CD8-positive, alpha-beta memory T cell (primary cell): ENCODE measurements at regions not wholly inside any gene's neighbourhood (a gene's known extent, or its start where the extent isn't known, plus 50 kb on each side); places are given as distances from the start of the nearest gene placed in this dataset.

Experiments
- CTCF ChIA-PET: fragments of 350-600 bp; sonication (Branson Sonifier 250); formaldehyde crosslinking; loops from one replicate; lab custom pipeline; 2021; ENCODE audit warnings: antibody characterized with exemption; lab: Charles Lee
- POLR2A ChIA-PET: fragments of 350-600 bp; sonication (Branson Sonifier 250); formaldehyde crosslinking; loops from one replicate; lab custom pipeline; 2021; ENCODE audit warnings: antibody characterized with exemption; lab: Charles Lee
- DNase-seq, 5 donors: peaks; one replicate each; pipeline versions ENCODE4 v3.0.0 to v3.0.0-alpha.2; 2020 to 2022; ENCODE audit warnings: mixed read lengths in 1 of 5
- H3K27ac ChIP-seq: one replicate; pipeline ENCODE4 v1.7.0; 2013; ENCODE audit warnings: low read depth, mild to moderate bottlenecking, low read length, moderate library complexity
- H3K27me3 ChIP-seq: 2 replicates; pipeline ENCODE4 v1.7.0; 2013; ENCODE audit warnings: low read length, mild to moderate bottlenecking; ENCODE audit not compliant: insufficient read depth, poor library complexity, severe bottlenecking
- H3K36me3 ChIP-seq: 2 replicates; pipeline ENCODE4 v1.7.0; 2013; ENCODE audit warnings: mild to moderate bottlenecking, low read length, moderate library complexity; ENCODE audit not compliant: insufficient read depth
- H3K4me1 ChIP-seq: 2 replicates; pipeline ENCODE4 v1.7.0; 2013; ENCODE audit warnings: mild to moderate bottlenecking, low read length, moderate library complexity; ENCODE audit not compliant: insufficient read depth
- H3K4me3 ChIP-seq: 2 replicates; pipeline ENCODE4 v1.7.0; 2013; ENCODE audit warnings: mild to moderate bottlenecking, low read length
- H3K9me3 ChIP-seq: 2 replicates; pipeline ENCODE4 v1.7.0; 2013; ENCODE audit warnings: mild to moderate bottlenecking, low read length
- H3K27ac Mint-ChIP-seq, 8 donors: one replicate each; pipeline ENCODE4 v1.8.0; 2020 to 2021; ENCODE audit warnings: mixed read lengths in 8 of 8, mild to moderate bottlenecking in 6 of 8, inconsistent platforms in 3 of 8, moderate library complexity in 3 of 8
- H3K27me3 Mint-ChIP-seq, 2 donors: one replicate each; pipeline ENCODE4 v1.8.0; 2020 to 2021; ENCODE audit warnings: mixed read lengths in 2 of 2, mild to moderate bottlenecking in 1 of 2, moderate library complexity in 1 of 2
- H3K36me3 Mint-ChIP-seq, 3 donors: one replicate each; pipeline ENCODE4 v1.8.0; 2020 to 2021; ENCODE audit warnings: mixed read lengths in 3 of 3, inconsistent platforms in 1 of 3, mild to moderate bottlenecking in 1 of 3
- H3K4me1 Mint-ChIP-seq, 3 donors: one replicate each; pipeline ENCODE4 v1.8.0; 2020 to 2021; ENCODE audit warnings: mixed read lengths in 3 of 3, inconsistent platforms in 1 of 3, mild to moderate bottlenecking in 1 of 3
- H3K4me3 Mint-ChIP-seq, 7 donors: one replicate each; pipeline ENCODE4 v1.8.0; 2020 to 2021; ENCODE audit warnings: mixed read lengths in 7 of 7, mild to moderate bottlenecking in 6 of 7, moderate library complexity in 4 of 7, inconsistent platforms in 2 of 7
- H3K9me3 Mint-ChIP-seq, 5 donors: one replicate each; pipeline ENCODE4 v1.8.0; 2020 to 2022; ENCODE audit warnings: mixed read lengths in 5 of 5, mild to moderate bottlenecking in 3 of 5, moderate library complexity in 2 of 5, inconsistent platforms in 1 of 5

DNA sequence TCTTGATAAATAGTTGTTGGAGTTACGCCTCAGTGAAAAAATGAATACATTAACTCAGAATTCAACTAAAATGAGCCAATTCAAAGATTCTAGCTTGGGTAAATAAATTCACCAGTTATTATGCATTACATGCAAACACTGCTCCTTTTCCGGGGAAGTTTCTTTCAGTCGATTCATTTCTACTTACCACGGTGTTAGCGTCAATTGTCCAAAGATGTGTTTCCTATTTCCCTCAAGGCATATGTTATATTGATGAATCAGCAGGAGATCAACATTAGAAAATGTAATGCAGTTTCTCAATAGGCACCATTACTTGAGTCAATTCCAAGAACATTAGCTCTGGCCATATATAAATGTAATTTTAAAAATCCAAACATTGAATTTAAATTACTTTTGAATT lies 517.7 kb downstream of the OTOL1 start:
- Mint-ChIP-seq H3K9me3 (peaks cover 0 to 20% (median 2%) of the 10 kb centered on the region in 5 donors), H3K4me3 (no peak overlapping the region), H3K27ac (no peak overlapping the region), H3K4me1 (no peaks in the 10 kb centered on the region), H3K36me3 (no peaks in the 10 kb centered on the region), H3K27me3 (no peaks in the 10 kb centered on the region)
- Histone ChIP-seq H3K4me1 (no peaks in the 10 kb centered on the region), H3K9me3 (no peaks in the 10 kb centered on the region), H3K4me3 (no peak overlapping the region), H3K27me3 (no peaks in the 10 kb centered on the region), H3K36me3 (no peaks in the 10 kb centered on the region), H3K27ac (no peak overlapping the region)
- POLR2A ChIA-PET, result no interaction called here
- CTCF ChIA-PET, result no interaction called here
- no peak for DNase-seq

DNA sequence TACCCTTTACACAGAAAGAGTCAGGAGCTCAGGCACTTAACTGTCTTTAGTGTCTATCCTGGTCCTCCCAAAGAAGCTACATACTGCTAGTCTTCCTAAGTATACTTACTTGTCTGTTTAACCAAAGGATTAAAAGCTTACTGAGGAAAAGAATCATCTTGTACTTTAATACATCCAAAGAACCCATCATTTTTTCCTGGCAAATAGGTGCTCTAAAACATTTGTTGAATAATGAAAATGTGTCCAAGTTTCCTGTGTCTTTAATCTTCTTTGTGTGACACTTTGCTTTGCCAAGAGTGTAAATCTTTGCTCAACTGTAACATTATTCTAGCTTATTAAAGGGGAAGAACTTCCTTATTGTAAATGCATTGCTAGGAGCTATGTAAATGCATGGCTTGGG lies 519.2 kb downstream of the OTOL1 start:
- no peak overlapping the region for H3K4me3 Mint-ChIP-seq

DNA sequence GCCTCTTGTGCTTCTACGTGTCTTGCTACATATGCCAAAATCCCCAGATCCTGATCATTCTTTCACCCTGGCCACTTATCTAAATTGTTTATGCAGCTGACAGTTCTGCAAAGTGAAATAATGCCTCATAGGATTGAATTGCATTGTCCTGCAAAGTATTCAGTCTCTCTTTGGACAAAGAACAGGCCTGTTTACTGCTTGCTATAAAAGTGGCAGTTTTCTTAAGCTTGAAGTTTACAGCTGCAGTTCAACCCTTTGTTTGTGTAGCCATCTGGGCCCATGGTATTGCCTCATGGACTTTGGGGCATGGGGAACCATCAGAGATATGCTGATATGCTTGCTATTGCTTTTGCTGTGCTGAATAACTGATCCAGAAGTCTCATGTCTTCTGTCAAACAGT lies 523.2 kb downstream of the OTOL1 start:
- H3K36me3 Mint-ChIP-seq, result no peaks in the 10 kb centered on the region
- Histone ChIP-seq H3K4me1 (no peaks in the 10 kb centered on the region), H3K4me3 (no peak overlapping the region), H3K36me3 (no peaks in the 10 kb centered on the region), H3K27ac (no peak overlapping the region), H3K9me3 (no peaks in the 10 kb centered on the region), H3K27me3 (no peaks in the 10 kb centered on the region)
- H3K9me3 Mint-ChIP-seq, result peaks cover 0 to 26% (median 4%) of the 10 kb centered on the region in 5 donors
- H3K4me3 Mint-ChIP-seq, result no peak overlapping the region
- no peaks in the 10 kb centered on the region for H3K27me3 Mint-ChIP-seq
- CTCF ChIA-PET, result no interaction called here
- DNase-seq, result no peak
- H3K4me1 Mint-ChIP-seq, result no peaks in the 10 kb centered on the region
- POLR2A ChIA-PET, result no interaction called here
- H3K27ac Mint-ChIP-seq, result no peak overlapping the region

More for the DNA sequence above, 519.2 kb downstream of the OTOL1 start:
- no peak for DNase-seq
- ChIA-PET CTCF (no interaction called here), POLR2A (no interaction called here)
- H3K27ac Mint-ChIP-seq, result no peak overlapping the region
- no peaks in the 10 kb centered on the region for H3K36me3 Mint-ChIP-seq
- Histone ChIP-seq H3K27ac (no peak overlapping the region), H3K4me1 (no peaks in the 10 kb centered on the region), H3K36me3 (no peaks in the 10 kb centered on the region), H3K27me3 (no peaks in the 10 kb centered on the region), H3K4me3 (no peak overlapping the region), H3K9me3 (no peaks in the 10 kb centered on the region)
- H3K4me1 Mint-ChIP-seq, result no peaks in the 10 kb centered on the region
- H3K9me3 Mint-ChIP-seq, result peaks cover 0 to 22% (median 2%) of the 10 kb centered on the region in 5 donors
- no peaks in the 10 kb centered on the region for H3K27me3 Mint-ChIP-seq

DNA sequence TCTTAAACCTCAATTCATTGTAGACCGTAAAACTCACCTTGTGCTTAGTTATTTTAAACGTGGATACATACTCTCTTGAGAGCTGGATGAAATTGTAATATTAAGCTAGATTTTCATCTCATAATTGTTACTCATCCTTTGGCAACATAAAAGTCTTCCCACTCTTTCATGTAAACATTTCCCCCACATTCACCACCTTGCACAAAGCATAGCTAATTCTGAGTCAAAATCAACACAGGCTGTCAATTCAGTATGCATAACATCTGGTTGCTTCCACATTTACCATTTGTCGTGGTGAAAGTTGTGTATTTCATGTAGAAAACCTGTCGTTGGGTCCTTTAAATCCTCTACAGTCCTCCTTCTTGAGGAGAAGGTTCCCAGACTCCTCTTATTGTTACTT lies 524.6 kb downstream of the OTOL1 start:
- Mint-ChIP-seq H3K4me1 (no peaks in the 10 kb centered on the region), H3K27me3 (no peaks in the 10 kb centered on the region), H3K4me3 (no peak overlapping the region), H3K27ac (no peak overlapping the region), H3K9me3 (peaks cover 0 to 18% (median 5%) of the 10 kb centered on the region in 5 donors), H3K36me3 (no peaks in the 10 kb centered on the region)
- Histone ChIP-seq H3K9me3 (no peaks in the 10 kb centered on the region), H3K27ac (no peak overlapping the region), H3K4me3 (no peak overlapping the region), H3K36me3 (no peaks in the 10 kb centered on the region), H3K4me1 (no peaks in the 10 kb centered on the region), H3K27me3 (no peaks in the 10 kb centered on the region)
- no peak for DNase-seq
- POLR2A ChIA-PET, result no interaction called here
- CTCF ChIA-PET, result no interaction called here

DNA sequence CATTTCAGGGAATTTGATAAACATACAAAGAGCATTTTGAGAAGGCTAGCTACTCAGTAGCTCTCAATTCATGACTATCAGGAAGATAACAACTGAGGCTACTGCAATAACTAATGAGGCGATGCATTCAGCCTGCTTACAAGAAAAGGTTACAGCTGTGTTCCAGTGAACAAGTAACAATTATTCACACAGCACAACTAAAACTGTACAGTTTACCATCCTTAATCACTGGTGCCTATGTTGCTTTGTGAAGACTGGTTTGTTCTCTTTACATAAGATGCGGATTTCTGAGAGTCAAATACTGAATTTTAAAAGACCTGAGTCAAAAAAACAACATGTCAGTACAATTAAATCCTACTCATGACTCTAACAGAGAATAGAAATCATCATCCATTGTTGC lies 526.3 kb downstream of the OTOL1 start:
- Histone ChIP-seq H3K4me3 (no peak overlapping the region), H3K36me3 (no peaks in the 10 kb centered on the region), H3K9me3 (no peaks in the 10 kb centered on the region), H3K27me3 (no peaks in the 10 kb centered on the region), H3K27ac (no peak overlapping the region), H3K4me1 (no peaks in the 10 kb centered on the region)
- no peaks in the 10 kb centered on the region for H3K36me3 Mint-ChIP-seq
- H3K9me3 Mint-ChIP-seq, result peaks cover 0 to 18% (median 5%) of the 10 kb centered on the region in 5 donors
- H3K4me1 Mint-ChIP-seq, result no peaks in the 10 kb centered on the region
- H3K27me3 Mint-ChIP-seq, result peaks cover 0 to 2% of the 10 kb centered on the region in 2 donors
- ChIA-PET POLR2A (no interaction called here), CTCF (no interaction called here)
- H3K27ac Mint-ChIP-seq, result no peak overlapping the region
- DNase-seq, result no peak
- H3K4me3 Mint-ChIP-seq, result no peak overlapping the region

DNA sequence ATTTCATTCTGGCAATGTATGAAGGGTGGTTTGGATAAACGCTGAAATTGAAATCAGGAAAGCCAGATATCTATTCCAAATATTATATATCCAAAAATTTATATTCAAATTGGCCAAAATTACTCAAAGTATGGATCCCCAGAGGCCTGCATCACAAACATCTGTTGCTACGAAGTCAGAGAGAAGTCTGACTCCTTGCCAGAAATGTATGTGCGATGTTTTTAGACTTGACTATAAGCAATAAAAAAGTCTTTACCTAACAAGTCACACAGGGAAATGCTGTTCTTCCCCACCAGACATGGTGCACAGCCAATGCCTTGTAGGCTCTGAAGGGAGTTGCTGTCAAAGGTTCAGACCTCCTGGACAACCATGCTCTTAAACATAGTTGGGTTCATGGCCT lies 533.1 kb downstream of the OTOL1 start:
- no peak for DNase-seq
- H3K9me3 ChIP-seq, result no peaks in the 10 kb centered on the region
- ChIA-PET CTCF (no interaction called here), POLR2A (no interaction called here)
- no peaks in the 10 kb centered on the region for H3K4me1 ChIP-seq
- H3K4me3 ChIP-seq, result no peak overlapping the region
- Mint-ChIP-seq H3K4me3 (no peak overlapping the region), H3K27me3 (peaks cover 0 to 2% of the 10 kb centered on the region in 2 donors), H3K27ac (no peak overlapping the region), H3K9me3 (peaks cover 6 to 10% (median 9%) of the 10 kb centered on the region in 5 donors), H3K36me3 (no peaks in the 10 kb centered on the region), H3K4me1 (no peaks in the 10 kb centered on the region)
- H3K36me3 ChIP-seq, result no peaks in the 10 kb centered on the region
- no peak overlapping the region for H3K27ac ChIP-seq
- no peaks in the 10 kb centered on the region for H3K27me3 ChIP-seq

DNA sequence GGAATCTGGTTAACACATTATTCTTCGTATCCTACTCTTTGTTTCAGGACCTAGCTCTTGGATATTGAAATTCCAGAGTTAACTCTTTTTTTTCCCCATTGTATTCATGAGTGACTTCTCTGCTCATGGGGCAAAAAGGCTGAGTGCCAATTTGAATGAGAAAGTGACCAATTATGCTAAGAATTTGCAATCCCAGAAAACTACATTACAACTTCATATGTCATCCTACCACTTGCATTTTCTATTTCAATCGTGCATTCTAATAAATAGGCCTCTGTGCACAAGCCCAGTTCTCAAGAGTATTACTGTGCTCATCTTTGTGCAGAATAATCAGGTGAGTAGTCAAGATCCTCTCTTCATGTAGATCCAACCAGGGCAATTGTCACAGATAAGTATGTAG lies 537.8 kb downstream of the OTOL1 start:
- Mint-ChIP-seq H3K4me3 (no peak overlapping the region), H3K27ac (no peak overlapping the region), H3K27me3 (no peaks in the 10 kb centered on the region), H3K4me1 (no peaks in the 10 kb centered on the region), H3K9me3 (peaks cover 4 to 9% (median 7%) of the 10 kb centered on the region in 5 donors), H3K36me3 (no peaks in the 10 kb centered on the region)
- no peak for DNase-seq
- CTCF ChIA-PET, result no interaction called here
- Histone ChIP-seq H3K4me3 (no peak overlapping the region), H3K36me3 (no peaks in the 10 kb centered on the region), H3K27me3 (no peaks in the 10 kb centered on the region), H3K27ac (no peak overlapping the region), H3K4me1 (no peaks in the 10 kb centered on the region), H3K9me3 (no peaks in the 10 kb centered on the region)
- POLR2A ChIA-PET, result no interaction called here

DNA sequence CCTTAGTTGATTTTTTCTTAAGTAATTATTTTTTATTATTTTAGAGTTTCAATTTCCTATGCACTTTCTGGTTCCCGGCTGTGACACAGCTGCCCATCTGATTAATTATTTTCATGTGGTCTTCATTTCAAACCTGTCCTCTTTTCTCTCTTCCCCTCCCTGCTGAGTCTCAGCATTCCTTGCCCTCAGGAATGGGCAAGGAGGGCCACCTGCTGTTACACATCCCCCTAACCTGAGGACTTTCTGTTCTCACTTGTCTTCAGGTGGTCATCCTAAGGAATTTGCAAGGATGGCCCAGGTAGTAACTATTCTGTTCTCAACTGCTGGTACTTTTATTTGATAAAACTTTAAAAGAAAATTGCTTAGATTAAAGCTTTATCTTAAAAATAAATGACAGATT lies 545.0 kb downstream of the OTOL1 start:
- peaks cover 0 to 18% (median 2%) of the 10 kb centered on the region in 5 donors for H3K9me3 Mint-ChIP-seq
- DNase-seq, result no peak
- POLR2A ChIA-PET, result no interaction called here
- H3K4me3 Mint-ChIP-seq, result no peak overlapping the region
- Histone ChIP-seq H3K27ac (no peak overlapping the region), H3K27me3 (no peaks in the 10 kb centered on the region), H3K4me3 (no peak overlapping the region), H3K4me1 (no peaks in the 10 kb centered on the region), H3K36me3 (no peaks in the 10 kb centered on the region), H3K9me3 (no peaks in the 10 kb centered on the region)
- no peak overlapping the region for H3K27ac Mint-ChIP-seq
- CTCF ChIA-PET, result no interaction called here
- H3K4me1 Mint-ChIP-seq, result no peaks in the 10 kb centered on the region
- H3K36me3 Mint-ChIP-seq, result no peaks in the 10 kb centered on the region
- H3K27me3 Mint-ChIP-seq, result no peaks in the 10 kb centered on the region

DNA sequence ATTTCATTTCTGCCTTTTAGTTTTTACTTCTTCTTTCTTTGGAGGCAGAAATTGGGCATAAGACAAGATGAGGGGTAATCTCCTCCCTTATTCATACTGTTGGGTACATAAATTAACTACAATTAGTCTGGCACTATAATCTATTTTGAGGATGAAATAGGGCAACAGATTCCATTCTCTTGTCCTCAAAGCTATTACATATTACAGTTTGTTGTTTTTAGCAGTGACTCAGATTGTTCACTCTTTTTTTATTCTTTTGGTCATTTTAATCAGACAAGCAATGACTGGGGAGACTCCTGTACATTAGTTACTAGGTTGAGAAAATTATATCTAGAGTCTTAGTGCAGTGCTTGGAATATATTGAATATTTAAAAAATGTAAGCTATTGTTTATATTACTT lies 556.0 kb downstream of the OTOL1 start:
- no peak overlapping the region for H3K4me3 Mint-ChIP-seq
- CTCF ChIA-PET, result no interaction called here
- H3K27ac Mint-ChIP-seq, result no peak overlapping the region
- Histone ChIP-seq H3K27me3 (no peaks in the 10 kb centered on the region), H3K27ac (no peak overlapping the region), H3K9me3 (no peaks in the 10 kb centered on the region), H3K4me3 (no peak overlapping the region), H3K36me3 (no peaks in the 10 kb centered on the region), H3K4me1 (no peaks in the 10 kb centered on the region)
- no peaks in the 10 kb centered on the region for H3K27me3 Mint-ChIP-seq
- no peaks in the 10 kb centered on the region for H3K36me3 Mint-ChIP-seq
- no peak for DNase-seq
- POLR2A ChIA-PET, result no interaction called here
- H3K9me3 Mint-ChIP-seq, result peaks cover 4 to 20% (median 7%) of the 10 kb centered on the region in 5 donors
- no peaks in the 10 kb centered on the region for H3K4me1 Mint-ChIP-seq
